ENCODE measurements at regions not wholly inside any gene's neighbourhood (a gene's known extent, or its start where the extent isn't known, plus 50 kb on each side); places are given as distances from the start of the nearest gene placed in this dataset.
A peak's percentile ranks its signal among the peaks of the same experiment; 100 is the strongest.

DNA sequence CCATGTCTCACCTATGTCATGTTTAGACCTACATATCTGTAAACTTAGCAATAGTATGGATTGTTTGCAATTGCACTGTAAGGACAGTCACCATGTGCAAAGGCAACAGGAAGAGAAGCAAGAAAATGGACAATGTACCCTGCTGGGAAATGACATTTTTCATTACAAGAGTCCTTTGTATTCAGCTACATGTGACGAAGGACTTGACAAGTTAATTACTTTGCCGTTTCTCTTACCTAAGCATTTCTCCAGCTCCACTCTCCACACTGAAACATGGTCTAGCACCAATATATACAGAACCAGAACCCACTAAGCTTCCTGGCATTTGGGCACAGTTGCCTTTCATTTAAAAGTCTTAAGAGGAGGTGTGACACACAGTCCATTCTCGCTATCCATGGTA is 76.6 kb upstream of the PFKP start:
- Mint-ChIP-seq H3K27me3 (peaks cover 18% of the 10 kb centered on the region), H3K36me3 (peaks cover 4% of the 10 kb centered on the region)
- no peak for DNase-seq (ENCODE audit: low spot score in 2 of 2)

DNA sequence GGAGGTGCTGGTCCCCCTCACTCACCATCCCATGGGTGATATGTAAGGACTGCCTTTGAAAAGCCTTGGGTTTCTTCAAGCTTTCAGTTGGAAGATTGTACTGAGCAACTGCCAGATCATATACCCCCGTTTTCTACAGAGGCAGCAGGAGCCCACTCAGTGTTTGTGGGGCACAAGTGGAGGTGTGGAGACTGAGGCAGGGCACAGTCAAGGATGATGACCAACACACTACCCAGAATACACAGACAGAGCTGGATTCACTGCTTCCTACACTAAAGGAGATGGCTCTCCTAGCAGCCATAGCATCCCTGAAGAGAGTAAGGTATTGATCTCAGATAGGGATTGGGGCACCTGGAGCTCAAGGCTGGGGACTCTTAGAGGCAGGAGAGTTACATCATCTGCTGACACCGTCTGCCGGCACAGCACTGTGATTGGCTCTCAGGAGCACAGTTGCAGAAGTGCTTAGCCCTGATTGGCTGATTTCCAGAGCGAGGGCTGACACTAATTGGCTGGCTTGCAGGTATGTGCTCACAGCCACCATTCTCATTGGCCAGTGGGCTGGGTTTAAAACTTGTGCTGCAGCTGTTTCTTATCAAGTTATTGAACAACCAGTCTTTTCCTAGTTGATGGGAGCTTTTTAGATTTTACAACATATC is 77.9 kb upstream of the PFKP start:
- H3K27ac Mint-ChIP-seq = no peak overlapping the region
- peaks cover 16% of the 10 kb centered on the region for H3K27me3 Mint-ChIP-seq
- no peak overlapping the region for H3K4me3 Mint-ChIP-seq
- DNase-seq (ENCODE audit: low spot score in 2 of 2) = no peak
- peaks cover 8% of the 10 kb centered on the region for H3K9me3 Mint-ChIP-seq
- H3K36me3 Mint-ChIP-seq = peaks cover 4% of the 10 kb centered on the region
- no peak for ATAC-seq (ENCODE audit: low read depth)
- H3K4me1 Mint-ChIP-seq = peaks cover 23% of the 10 kb centered on the region

More for the DNA sequence above, 76.6 kb upstream of the PFKP start:
- peaks cover 8% of the 10 kb centered on the region for H3K9me3 Mint-ChIP-seq
- H3K27ac Mint-ChIP-seq = no peak overlapping the region
- peaks cover 19% of the 10 kb centered on the region for H3K4me1 Mint-ChIP-seq
- H3K4me3 Mint-ChIP-seq = no peak overlapping the region
- ATAC-seq (ENCODE audit: low read depth) = no peak

DNA sequence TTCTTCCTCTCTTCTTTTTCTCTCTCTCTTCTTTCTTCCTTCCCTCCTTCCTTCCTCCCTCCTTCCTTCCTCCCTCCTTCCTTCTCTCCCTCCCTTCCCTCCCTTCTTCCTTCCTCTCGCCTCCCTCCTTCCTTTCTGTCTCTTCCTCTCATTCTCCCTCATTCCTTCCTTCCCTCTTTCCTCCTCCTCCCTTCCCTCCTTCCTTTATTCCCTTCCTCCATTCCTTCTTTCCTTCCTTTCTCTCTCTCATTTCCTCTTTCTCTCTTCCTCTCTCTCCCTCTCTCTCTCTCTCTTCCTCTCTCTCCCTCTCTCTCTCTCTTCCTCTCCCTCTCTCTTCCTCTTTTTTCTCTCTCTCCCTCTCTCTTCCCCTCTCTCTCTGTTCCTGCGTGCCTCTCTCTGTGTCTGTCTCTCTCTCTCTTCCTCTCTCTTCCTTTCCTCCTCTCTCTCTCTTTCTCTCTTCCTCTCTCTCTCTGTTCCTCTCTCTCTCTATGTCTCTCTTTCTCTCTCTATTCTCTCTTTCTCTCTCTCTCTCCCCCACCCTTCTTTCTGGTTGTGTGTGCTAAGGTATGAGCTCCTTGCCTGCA is 80.1 kb upstream of the PFKP start:
- peak overlapping the region; percentile 68 for H3K4me3 Mint-ChIP-seq
- H3K36me3 Mint-ChIP-seq = peaks cover 4% of the 10 kb centered on the region
- peaks cover 16% of the 10 kb centered on the region for H3K27me3 Mint-ChIP-seq
- DNase-seq (ENCODE audit: low spot score in 2 of 2) = no peak
- peaks cover 8% of the 10 kb centered on the region for H3K9me3 Mint-ChIP-seq
- H3K4me1 Mint-ChIP-seq = peaks cover 23% of the 10 kb centered on the region
- H3K27ac Mint-ChIP-seq = peak overlapping the region; percentile 42
- no peak for ATAC-seq (ENCODE audit: low read depth)

DNA sequence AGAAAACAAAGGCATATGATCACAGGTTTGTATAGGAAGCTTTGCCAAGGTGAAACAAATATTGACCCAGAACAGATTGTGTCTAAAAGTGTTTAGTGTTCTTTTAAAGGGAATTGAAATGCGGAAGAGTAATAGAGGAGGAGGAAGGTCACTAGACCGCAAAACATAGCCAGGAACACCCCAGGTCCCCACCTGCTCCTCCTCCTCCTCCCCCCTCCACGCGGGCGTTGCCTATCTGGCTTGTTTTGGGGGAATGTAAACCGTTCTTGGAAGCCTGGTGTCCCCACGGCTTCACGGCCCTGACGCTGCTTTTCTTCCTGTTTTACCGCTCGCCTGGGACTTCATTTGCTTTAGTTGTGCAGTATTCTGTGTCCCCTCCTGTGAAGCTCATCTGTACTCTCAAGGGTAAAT is 81.0 kb upstream of the PFKP start:
- H3K4me3 Mint-ChIP-seq = peak overlapping the region; percentile 50
- H3K27me3 Mint-ChIP-seq = peaks cover 17% of the 10 kb centered on the region
- H3K4me1 Mint-ChIP-seq = peaks cover 23% of the 10 kb centered on the region
- ATAC-seq (ENCODE audit: low read depth) = peak; percentile 69
- H3K36me3 Mint-ChIP-seq = peaks cover 4% of the 10 kb centered on the region
- peak overlapping the region; percentile 1 for H3K27ac Mint-ChIP-seq
- H3K9me3 Mint-ChIP-seq = peaks cover 8% of the 10 kb centered on the region
- peak in 1 of 2 donors; percentile 3 for DNase-seq (ENCODE audit: low spot score in 2 of 2)

DNA sequence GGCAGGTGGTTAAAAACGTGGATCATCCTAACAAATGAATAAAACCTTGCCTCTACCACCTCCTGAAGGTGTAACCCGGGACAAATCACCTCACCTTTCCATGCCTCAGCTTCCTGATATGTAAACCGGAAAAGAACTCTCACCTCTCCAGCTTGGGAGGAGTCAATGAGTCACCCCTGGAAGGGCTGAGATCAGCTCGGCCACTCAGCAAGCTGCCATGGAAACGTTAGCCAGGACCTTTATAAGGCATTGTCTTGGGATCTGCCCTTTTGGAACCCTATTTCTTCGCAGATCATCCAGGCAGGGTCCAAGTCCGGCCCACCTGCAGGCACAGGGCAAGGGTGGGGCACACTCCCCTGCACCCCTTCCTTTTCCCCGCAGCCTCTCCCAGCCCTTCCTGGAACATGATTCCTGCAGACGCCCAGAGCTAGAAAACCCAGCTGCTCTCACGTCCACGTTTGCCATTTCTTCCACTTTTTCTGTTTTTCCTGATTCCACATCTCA is 81.6 kb upstream of the PFKP start:
- H3K27me3 Mint-ChIP-seq = peaks cover 16% of the 10 kb centered on the region
- H3K4me3 Mint-ChIP-seq = peak overlapping the region; percentile 50
- peaks cover 8% of the 10 kb centered on the region for H3K9me3 Mint-ChIP-seq
- peaks cover 23% of the 10 kb centered on the region for H3K4me1 Mint-ChIP-seq
- ATAC-seq (ENCODE audit: low read depth) (no peak), DNase-seq (ENCODE audit: low spot score in 2 of 2) (no peak)
- H3K36me3 Mint-ChIP-seq = peaks cover 4% of the 10 kb centered on the region
- H3K27ac Mint-ChIP-seq = peak overlapping the region; percentile 1

DNA sequence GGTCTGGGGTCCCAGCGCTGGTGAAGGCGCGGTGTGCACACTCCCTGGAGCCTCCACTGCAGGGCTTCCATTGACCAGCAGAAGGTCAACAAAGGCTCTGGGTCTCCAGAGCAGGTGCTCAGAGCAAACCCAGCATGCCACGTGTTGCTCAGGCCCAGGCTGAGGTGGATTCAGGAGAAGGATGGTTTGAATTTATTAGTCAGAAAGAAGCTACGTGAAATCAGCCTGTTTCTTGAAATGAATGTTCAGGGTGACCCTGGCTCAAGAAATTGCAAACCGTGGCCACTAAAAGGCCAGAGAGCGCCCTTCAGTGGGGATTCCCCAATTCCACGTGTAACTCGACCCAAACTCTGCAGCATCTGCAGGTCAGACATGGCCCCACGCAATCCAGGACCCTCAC is 82.7 kb upstream of the PFKP start:
- no peak for ATAC-seq (ENCODE audit: low read depth)
- DNase-seq (ENCODE audit: low spot score in 2 of 2) = no peak
- Mint-ChIP-seq H3K36me3 (peaks cover 4% of the 10 kb centered on the region), H3K9me3 (peaks cover 8% of the 10 kb centered on the region), H3K27ac (no peak overlapping the region), H3K4me3 (no peak overlapping the region), H3K4me1 (peaks cover 23% of the 10 kb centered on the region), H3K27me3 (peaks cover 16% of the 10 kb centered on the region)

DNA sequence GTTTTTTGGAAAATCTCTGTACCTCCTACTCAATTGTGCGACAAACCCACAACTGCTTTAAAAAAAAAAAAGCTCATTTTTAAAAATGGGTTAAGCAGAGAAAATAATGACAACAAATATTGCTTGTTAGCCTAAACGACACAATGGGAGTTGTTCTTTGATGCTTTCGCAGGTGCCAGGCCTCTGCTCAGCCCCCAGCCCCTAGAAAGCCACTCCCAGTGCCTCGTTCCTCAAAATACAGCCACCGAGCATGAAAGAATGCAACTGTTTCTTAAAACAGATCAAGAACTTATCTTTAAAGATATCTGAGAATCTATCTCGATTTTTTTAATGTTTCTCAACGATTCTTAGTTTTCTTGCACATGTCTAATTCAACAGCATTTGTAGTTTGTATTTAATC is 85.2 kb upstream of the PFKP start:
- no peak for ATAC-seq (ENCODE audit: low read depth)
- H3K27me3 Mint-ChIP-seq = peaks cover 6% of the 10 kb centered on the region
- no peaks in the 10 kb centered on the region for H3K9me3 Mint-ChIP-seq
- DNase-seq (ENCODE audit: low spot score in 2 of 2) = no peak
- H3K36me3 Mint-ChIP-seq = no peaks in the 10 kb centered on the region
- H3K4me1 Mint-ChIP-seq = peaks cover 23% of the 10 kb centered on the region
- H3K4me3 Mint-ChIP-seq = no peak overlapping the region
- no peak overlapping the region for H3K27ac Mint-ChIP-seq

DNA sequence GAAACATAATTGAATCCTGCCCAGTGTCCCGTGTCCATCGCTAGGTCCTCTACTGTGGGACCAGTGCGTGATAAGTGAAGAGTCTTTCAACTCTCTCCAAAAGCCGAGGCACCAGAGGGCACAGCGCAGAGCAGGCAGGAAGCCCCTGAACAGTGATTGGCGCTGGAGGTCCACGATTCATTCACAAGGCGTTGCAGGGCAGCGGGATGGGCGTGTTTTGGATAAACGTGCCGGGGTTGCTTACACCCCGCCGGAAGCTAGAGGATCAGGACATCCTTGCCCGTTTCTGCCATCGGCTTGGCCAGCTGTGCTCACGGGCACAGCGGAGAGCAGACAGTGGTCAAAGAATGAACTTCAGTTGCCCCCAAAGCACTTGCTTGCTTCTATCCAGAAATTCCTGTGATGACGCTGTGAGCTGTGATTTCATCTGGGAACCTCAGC is 86.0 kb upstream of the PFKP start:
- ATAC-seq (ENCODE audit: low read depth) = no peak
- H3K36me3 Mint-ChIP-seq = no peaks in the 10 kb centered on the region
- H3K9me3 Mint-ChIP-seq = no peaks in the 10 kb centered on the region
- H3K27ac Mint-ChIP-seq = no peak overlapping the region
- H3K27me3 Mint-ChIP-seq = peaks cover 6% of the 10 kb centered on the region
- DNase-seq (ENCODE audit: low spot score in 2 of 2) = no peak
- H3K4me3 Mint-ChIP-seq = no peak overlapping the region
- peaks cover 16% of the 10 kb centered on the region for H3K4me1 Mint-ChIP-seq

DNA sequence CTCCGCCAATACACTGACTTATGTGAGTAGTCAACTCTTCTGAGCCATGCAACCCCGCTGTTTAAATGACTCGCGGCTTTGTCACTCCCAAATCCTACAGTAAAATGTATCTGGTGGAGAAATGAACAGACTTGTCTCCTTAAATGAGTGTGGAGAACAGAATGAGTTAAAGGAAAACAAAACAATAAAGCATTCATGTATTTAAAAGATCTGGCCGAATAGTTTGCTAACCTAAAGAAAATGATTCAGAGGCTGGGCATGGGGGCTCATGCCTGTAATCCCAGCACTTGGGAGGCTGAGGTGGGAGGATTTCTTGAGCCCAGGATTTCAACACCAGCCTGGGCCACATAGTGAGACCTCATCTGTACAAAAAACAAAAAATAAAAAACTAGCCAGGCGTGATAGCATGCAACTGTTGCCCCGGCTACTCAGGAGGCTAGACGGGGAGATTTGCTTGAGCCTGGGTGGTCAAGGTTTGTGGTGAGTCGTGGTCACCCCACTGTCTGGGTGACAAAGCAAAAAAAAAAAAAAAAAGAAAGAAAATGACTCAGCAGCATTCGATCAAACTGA is 86.5 kb upstream of the PFKP start:
- H3K9me3 Mint-ChIP-seq = no peaks in the 10 kb centered on the region
- H3K4me1 Mint-ChIP-seq = peaks cover 11% of the 10 kb centered on the region
- ATAC-seq (ENCODE audit: low read depth) = no peak

DNA sequence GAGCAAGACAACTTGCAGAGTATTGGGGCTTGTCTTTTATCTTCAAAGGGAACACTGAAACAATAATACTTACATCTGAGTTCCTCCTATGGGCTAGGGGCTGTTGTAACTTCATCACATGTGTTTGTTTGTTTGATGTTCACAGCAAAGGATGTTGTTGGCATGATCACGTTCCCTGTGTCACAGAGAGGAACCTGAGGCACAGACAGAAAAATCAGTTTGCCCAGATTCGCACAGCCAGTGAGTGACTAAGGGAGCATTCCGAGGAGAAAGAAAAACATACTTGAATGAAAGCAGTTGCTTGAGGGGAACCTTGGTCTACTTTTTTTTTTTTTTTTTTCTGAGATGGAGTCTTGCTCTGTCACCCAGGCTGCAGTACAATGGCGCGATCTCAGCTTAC is 87.2 kb upstream of the PFKP start:
- Mint-ChIP-seq H3K27me3 (peaks cover 1% of the 10 kb centered on the region), H3K9me3 (no peaks in the 10 kb centered on the region), H3K36me3 (no peaks in the 10 kb centered on the region), H3K4me1 (peaks cover 10% of the 10 kb centered on the region), H3K27ac (no peak overlapping the region), H3K4me3 (no peak overlapping the region)
- no peak for ATAC-seq (ENCODE audit: low read depth)
- DNase-seq (ENCODE audit: low spot score in 2 of 2) = no peak

More for the DNA sequence above, 86.5 kb upstream of the PFKP start:
- Mint-ChIP-seq H3K27ac (no peak overlapping the region), H3K4me3 (no peak overlapping the region), H3K27me3 (peaks cover 3% of the 10 kb centered on the region), H3K36me3 (no peaks in the 10 kb centered on the region)
- no peak for DNase-seq (ENCODE audit: low spot score in 2 of 2)

DNA sequence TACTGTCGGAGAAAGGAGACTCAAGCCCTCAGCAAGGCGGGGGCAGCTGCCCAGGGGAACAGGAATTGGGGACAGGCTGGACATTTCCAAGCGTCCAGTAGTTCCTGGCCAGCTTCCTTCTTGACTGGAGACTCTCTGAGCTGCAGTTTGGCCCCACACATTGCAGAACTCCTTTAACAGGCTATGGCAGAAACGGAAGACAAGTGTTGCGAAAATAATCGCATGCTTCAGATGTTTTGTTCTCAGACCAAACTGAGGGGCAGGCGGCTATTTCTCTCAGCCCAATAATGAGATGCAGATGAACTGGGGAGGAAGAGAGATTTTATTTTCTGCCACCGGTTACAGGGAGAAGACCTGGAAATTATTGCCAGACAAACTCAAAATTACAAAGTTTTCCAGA is 88.0 kb upstream of the PFKP start:
- Mint-ChIP-seq H3K9me3 (no peaks in the 10 kb centered on the region), H3K4me3 (no peak overlapping the region), H3K4me1 (peaks cover 6% of the 10 kb centered on the region), H3K27me3 (peaks cover 1% of the 10 kb centered on the region), H3K27ac (peak overlapping the region; percentile 38), H3K36me3 (no peaks in the 10 kb centered on the region)
- DNase-seq (ENCODE audit: low spot score in 2 of 2) = no peak
- ATAC-seq (ENCODE audit: low read depth) = no peak

DNA sequence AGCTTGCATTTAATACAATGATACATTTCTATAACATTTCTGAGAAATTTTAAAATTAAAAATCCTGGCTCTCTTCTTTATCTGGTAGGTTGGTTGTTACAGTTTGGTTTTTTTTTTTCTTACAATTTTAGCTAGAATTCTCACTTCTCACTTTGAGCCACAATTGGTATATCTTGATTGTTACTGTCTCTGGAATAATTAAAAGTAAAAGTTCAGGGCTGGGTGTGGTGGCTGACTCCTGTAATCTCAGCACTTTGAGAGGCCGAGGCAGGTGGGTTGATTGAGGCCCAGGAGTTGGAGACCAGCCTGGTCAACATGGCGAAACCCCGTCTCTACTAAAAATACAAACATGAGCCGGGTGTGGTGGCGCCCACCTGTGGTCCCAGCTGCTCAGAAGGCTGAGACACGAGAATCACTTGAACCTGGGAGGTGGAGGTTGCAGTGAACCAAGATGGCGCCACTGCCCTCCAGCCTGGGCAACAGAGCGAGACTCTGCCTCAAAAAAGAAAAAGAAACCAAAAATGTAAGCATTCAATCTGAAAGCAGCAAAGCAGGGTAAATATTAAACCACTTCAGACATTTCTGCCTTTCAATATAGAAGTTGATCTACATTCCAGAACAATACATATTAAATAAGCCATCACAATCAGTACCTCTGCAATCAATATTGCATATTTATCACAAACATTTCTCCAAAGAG is 88.6 kb upstream of the PFKP start:
- Mint-ChIP-seq H3K27ac (peak overlapping the region; percentile 38), H3K27me3 (peaks cover 1% of the 10 kb centered on the region), H3K4me3 (no peak overlapping the region), H3K4me1 (peaks cover 6% of the 10 kb centered on the region), H3K9me3 (no peaks in the 10 kb centered on the region), H3K36me3 (no peaks in the 10 kb centered on the region)
- ATAC-seq (ENCODE audit: low read depth) (no peak), DNase-seq (ENCODE audit: low spot score in 2 of 2) (no peak)

DNA sequence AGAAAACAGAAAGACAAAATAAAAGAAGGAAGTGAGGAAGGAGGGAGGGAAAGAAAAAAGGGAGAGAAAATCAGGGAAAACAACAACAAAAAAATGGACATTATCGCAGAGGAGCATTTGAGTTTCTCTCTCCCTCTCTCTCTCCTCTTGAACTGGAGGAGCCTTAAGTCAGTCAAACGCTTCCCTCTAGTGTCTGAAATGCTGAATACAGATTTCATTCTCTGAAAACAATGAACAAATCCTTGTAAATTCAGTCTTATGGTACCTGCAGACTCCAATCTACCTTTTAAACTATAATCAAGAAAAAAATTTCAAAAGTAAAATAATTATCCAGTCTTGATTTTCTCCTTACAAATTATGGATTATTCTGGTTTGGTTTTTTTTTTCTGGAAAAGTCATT is 89.2 kb upstream of the PFKP start:
- DNase-seq (ENCODE audit: low spot score in 2 of 2) (no peak), ATAC-seq (ENCODE audit: low read depth) (no peak)
- Mint-ChIP-seq H3K27ac (no peak overlapping the region), H3K4me1 (peaks cover 6% of the 10 kb centered on the region), H3K4me3 (no peak overlapping the region), H3K9me3 (no peaks in the 10 kb centered on the region), H3K36me3 (no peaks in the 10 kb centered on the region), H3K27me3 (peaks cover 1% of the 10 kb centered on the region)

DNA sequence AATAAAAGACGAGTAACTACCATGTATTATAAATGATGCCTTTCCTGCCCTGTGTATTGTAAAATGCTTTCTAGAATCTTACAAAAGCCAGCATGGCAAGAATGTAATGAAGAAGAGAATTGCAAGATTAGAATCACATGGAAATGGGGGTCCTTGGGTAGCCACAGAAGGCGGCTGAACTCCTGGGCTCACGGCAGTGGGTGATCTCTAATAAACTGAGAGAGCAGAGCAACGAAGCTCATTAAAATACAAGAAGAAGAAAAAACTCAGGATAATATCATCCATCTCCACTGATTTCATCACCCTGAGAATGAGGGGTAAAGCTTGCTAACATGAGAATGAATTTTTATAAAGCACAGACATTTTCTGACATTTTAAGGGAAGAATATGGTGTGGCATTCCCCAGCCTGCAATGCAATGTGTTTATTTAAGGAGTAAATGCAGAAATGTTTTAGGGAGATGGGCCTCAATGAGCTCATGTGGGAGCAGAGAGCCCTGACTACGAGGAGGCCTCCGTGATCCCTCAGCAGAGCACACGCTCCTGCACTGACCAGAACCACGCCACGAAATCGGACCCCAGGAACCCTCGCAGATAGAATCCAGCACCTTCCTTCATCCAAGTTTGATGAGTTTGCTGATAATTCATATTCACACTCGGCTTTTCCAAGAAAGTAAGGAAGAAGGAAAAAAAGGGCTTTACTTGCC is 92.7 kb upstream of the PFKP start:
- no peak for DNase-seq (ENCODE audit: low spot score in 2 of 2)
- ATAC-seq (ENCODE audit: low read depth) = no peak
- Mint-ChIP-seq H3K9me3 (no peaks in the 10 kb centered on the region), H3K4me1 (peaks cover 6% of the 10 kb centered on the region), H3K27ac (no peak overlapping the region), H3K4me3 (no peak overlapping the region), H3K36me3 (no peaks in the 10 kb centered on the region), H3K27me3 (peaks cover 2% of the 10 kb centered on the region)

Measured in memory B cell (primary cell).